ENCODE measurements at regions not wholly inside any gene's neighbourhood (a gene's known extent, or its start where the extent isn't known, plus 50 kb on each side); places are given as distances from the start of the nearest gene placed in this dataset.

DNA sequence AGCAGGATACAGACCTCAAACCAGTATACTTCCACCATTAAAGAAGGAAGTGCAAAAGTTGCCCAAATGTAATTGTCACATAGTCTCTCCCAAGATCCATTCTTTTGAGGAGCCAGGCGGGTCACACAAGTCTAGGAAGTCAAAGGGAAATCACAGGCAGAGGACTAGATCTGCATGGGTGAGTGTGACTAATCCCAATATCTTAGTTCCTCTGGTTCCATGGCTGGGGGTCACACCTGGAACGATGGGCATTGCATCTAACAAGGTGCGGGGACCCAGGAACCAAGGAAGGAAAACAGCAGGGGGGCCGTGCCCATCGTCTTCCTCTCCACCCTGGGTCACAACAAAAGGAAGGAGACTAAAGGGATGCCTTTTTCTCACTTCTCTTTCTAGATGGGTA, 1138.8 kb downstream of the XPNPEP1 start:
- ChIA-PET RAD21 (ENCODE audit: low non-redundant PET in 1 of 2, low total read pairs in 2 of 2, uncharacterized antibody in 2 of 2, unreplicated experiment in 2 of 2) (no interaction called here), CTCF (no interaction called here), POLR2A (no interaction called here)
- ATAC-seq: no peak
- Histone ChIP-seq H3K9me3 (ENCODE audit: control insufficient read depth in 1 of 2, insufficient read depth in 1 of 2, low read depth in 1 of 2, low read length in 2 of 2) (peaks cover 37 to 45% of the 10 kb centered on the region in 2 experiments), H3K36me3 (ENCODE audit: control insufficient read depth in 1 of 2, insufficient read depth in 2 of 2, low read length in 2 of 2) (no peaks in the 10 kb centered on the region), H2AFZ (ENCODE audit: low read depth, low read length, poor library complexity, severe bottlenecking) (no peak overlapping the region), H3K4me3 (replicated peaks in 1 of 2; ENCODE audit: low read depth in 1 of 2, low read length in 2 of 2) (no peak overlapping the region), H3K4me1 (ENCODE audit: control insufficient read depth in 1 of 2, insufficient read depth in 2 of 2, low read length in 2 of 2) (no peaks in the 10 kb centered on the region), H3K79me2 (ENCODE audit: insufficient read depth, low read length) (no peaks in the 10 kb centered on the region), H3K27me3 (ENCODE audit: insufficient read depth, low read length) (no peaks in the 10 kb centered on the region), H3K9ac (ENCODE audit: low read length) (no peak overlapping the region), H4K20me1 (ENCODE audit: insufficient read depth) (no peaks in the 10 kb centered on the region), H3K4me2 (ENCODE audit: low read length) (no peak overlapping the region), H3K27ac (ENCODE audit: low read depth, low read length) (no peak overlapping the region), H3K9me2 (ENCODE audit: insufficient read depth) (no peaks in the 10 kb centered on the region)
- no peak for DNase-seq (ENCODE audit: low read depth, low spot score)
- BruUV-seq (replicated peaks): no TSS peak
- intact Hi-C loops (cut with micrococcal nuclease): no loop called here
- TF ChIP-seq JUND (IDR thresholded peaks at IDR 0.05) (no peak), FOSL1 (IDR thresholded peaks at IDR 0.05; ENCODE audit: low read depth) (no peak), CEBPB (IDR thresholded peaks at IDR 0.05; ENCODE audit: low read depth) (no peak), SP1 (IDR thresholded peaks at IDR 0.05; ENCODE audit: low read depth) (no peak), SIN3A (IDR thresholded peaks at IDR 0.05; ENCODE audit: low read depth) (no peak), POLR2A (IDR thresholded peaks at IDR 0.05; ENCODE audit: borderline replicate concordance, extremely low read depth, insufficient read depth, insufficient read length) (no peak), RAD21 (IDR thresholded peaks at IDR 0.05; ENCODE audit: low read depth) (no peak), EZH2 (IDR thresholded peaks at IDR 0.05) (no peak), CBX3 (IDR thresholded peaks at IDR 0.05; ENCODE audit: low read depth) (no peak), SRF (IDR thresholded peaks at IDR 0.05; ENCODE audit: low read depth) (no peak), YY1 (IDR thresholded peaks at IDR 0.05; ENCODE audit: extremely low read depth, insufficient replicate concordance, low read depth, low read length) (no peak), EGR1 (IDR thresholded peaks at IDR 0.05; ENCODE audit: low read depth) (no peak), ELF1 (IDR thresholded peaks at IDR 0.05; ENCODE audit: borderline replicate concordance, low read depth) (no peak), POLR2AphosphoS5 (IDR thresholded peaks at IDR 0.05; ENCODE audit: low read depth, low read length) (no peak), ZFX (IDR thresholded peaks at IDR 0.05) (no peak)
- TF ChIP-seq, protein P1, sequence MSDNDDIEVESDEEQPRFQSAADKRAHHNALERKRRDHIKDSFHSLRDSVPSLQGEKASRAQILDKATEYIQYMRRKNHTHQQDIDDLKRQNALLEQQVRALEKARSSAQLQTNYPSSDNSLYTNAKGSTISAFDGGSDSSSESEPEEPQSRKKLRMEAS (IDR thresholded peaks at IDR 0.05): no peak
- TF ChIP-seq, protein P2, sequence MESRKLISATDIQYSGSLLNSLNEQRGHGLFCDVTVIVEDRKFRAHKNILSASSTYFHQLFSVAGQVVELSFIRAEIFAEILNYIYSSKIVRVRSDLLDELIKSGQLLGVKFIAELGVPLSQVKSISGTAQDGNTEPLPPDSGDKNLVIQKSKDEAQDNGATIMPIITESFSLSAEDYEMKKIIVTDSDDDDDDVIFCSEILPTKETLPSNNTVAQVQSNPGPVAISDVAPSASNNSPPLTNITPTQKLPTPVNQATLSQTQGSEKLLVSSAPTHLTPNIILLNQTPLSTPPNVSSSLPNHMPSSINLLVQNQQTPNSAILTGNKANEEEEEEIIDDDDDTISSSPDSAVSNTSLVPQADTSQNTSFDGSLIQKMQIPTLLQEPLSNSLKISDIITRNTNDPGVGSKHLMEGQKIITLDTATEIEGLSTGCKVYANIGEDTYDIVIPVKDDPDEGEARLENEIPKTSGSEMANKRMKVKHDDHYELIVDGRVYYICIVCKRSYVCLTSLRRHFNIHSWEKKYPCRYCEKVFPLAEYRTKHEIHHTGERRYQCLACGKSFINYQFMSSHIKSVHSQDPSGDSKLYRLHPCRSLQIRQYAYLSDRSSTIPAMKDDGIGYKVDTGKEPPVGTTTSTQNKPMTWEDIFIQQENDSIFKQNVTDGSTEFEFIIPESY (IDR thresholded peaks at IDR 0.05; ENCODE audit: extremely low read depth, insufficient replicate concordance, low read length): no peak
- TF ChIP-seq, protein P3, sequence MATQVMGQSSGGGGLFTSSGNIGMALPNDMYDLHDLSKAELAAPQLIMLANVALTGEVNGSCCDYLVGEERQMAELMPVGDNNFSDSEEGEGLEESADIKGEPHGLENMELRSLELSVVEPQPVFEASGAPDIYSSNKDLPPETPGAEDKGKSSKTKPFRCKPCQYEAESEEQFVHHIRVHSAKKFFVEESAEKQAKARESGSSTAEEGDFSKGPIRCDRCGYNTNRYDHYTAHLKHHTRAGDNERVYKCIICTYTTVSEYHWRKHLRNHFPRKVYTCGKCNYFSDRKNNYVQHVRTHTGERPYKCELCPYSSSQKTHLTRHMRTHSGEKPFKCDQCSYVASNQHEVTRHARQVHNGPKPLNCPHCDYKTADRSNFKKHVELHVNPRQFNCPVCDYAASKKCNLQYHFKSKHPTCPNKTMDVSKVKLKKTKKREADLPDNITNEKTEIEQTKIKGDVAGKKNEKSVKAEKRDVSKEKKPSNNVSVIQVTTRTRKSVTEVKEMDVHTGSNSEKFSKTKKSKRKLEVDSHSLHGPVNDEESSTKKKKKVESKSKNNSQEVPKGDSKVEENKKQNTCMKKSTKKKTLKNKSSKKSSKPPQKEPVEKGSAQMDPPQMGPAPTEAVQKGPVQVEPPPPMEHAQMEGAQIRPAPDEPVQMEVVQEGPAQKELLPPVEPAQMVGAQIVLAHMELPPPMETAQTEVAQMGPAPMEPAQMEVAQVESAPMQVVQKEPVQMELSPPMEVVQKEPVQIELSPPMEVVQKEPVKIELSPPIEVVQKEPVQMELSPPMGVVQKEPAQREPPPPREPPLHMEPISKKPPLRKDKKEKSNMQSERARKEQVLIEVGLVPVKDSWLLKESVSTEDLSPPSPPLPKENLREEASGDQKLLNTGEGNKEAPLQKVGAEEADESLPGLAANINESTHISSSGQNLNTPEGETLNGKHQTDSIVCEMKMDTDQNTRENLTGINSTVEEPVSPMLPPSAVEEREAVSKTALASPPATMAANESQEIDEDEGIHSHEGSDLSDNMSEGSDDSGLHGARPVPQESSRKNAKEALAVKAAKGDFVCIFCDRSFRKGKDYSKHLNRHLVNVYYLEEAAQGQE (IDR thresholded peaks at IDR 0.05; ENCODE audit: low read depth): no peak
- TF ChIP-seq, protein P4, sequence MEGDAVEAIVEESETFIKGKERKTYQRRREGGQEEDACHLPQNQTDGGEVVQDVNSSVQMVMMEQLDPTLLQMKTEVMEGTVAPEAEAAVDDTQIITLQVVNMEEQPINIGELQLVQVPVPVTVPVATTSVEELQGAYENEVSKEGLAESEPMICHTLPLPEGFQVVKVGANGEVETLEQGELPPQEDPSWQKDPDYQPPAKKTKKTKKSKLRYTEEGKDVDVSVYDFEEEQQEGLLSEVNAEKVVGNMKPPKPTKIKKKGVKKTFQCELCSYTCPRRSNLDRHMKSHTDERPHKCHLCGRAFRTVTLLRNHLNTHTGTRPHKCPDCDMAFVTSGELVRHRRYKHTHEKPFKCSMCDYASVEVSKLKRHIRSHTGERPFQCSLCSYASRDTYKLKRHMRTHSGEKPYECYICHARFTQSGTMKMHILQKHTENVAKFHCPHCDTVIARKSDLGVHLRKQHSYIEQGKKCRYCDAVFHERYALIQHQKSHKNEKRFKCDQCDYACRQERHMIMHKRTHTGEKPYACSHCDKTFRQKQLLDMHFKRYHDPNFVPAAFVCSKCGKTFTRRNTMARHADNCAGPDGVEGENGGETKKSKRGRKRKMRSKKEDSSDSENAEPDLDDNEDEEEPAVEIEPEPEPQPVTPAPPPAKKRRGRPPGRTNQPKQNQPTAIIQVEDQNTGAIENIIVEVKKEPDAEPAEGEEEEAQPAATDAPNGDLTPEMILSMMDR (IDR thresholded peaks at IDR 0.05 in 2 of 3, conservative IDR thresholded peaks at IDR 0.05 in 1 of 3; ENCODE audit: borderline replicate concordance in 1 of 3, insufficient read depth in 1 of 3, low read depth in 2 of 3, low read length in 2 of 3): no peak
- TF ChIP-seq, protein P5, sequence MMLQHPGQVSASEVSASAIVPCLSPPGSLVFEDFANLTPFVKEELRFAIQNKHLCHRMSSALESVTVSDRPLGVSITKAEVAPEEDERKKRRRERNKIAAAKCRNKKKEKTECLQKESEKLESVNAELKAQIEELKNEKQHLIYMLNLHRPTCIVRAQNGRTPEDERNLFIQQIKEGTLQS (IDR thresholded peaks at IDR 0.05): no peak

All from HCT116 (cell line).